ENCODE measurements at regions not wholly inside any gene's neighbourhood (a gene's known extent, or its start where the extent isn't known, plus 50 kb on each side); places are given as distances from the start of the nearest gene placed in this dataset.

DNA sequence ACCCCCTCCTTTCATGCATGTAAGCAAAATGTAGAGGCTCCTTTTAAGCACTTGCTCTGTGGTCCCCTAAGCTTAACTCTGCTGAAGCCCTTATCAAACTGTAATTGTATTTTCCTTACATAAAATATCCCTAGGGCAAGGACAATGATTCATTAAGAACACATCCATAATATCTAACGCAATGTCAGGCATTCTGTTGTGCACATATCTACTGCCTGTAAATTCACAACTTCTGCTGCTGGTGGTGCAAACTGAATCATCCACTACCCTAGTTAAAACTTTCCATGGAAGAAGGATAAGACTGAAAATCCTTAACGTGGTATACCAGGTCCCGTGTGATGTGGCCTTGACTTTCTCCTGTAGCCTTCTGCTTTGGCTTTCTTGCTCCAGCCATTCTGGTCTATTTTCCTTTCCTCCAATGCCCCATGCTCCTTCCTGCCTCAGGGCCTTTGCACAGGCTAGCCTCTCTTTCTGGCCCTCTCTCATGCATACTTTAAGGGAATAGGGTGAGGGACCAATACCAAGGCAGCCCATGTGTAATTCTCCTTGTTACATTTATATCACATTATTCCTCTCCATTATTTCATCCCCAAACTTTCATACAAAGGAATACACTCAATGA is 113.6 kb upstream of the ZFP64 start:
- no peak for TF ChIP-seq EZH2phosphoT487 (IDR thresholded peaks at IDR 0.05; ENCODE audit: low read depth)
- TF ChIP-seq CTCF (IDR thresholded peaks at IDR 0.05; ENCODE audit: low read depth, low read length): no peak
